GM21381 (cell line): ENCODE measurements at regions not wholly inside any gene's neighbourhood (a gene's known extent, or its start where the extent isn't known, plus 50 kb on each side); places are given as distances from the start of the nearest gene placed in this dataset.
"Not testable (repeated sequence)": the region's sequence is repeated elsewhere in the genome, so short reads cannot be mapped to it uniquely, and the experiment has no call there.

Source experiments
- ATAC-seq: cut with Tn5 transposase; IDR thresholded peaks from one replicate; pipeline ENCODE4 v1.9.1; 2021; ENCODE audit warnings: mild to moderate bottlenecking, moderate library complexity; ENCODE audit not compliant: unreplicated experiment

GRCh38 chr6:74070711-74071110 lies 374.7 kb downstream of the CD109 start:
- no peak for ATAC-seq

GRCh38 chr6:74070091-74070490 lies 374.1 kb downstream of the CD109 start:
- ATAC-seq = no peak

GRCh38 chr6:74069089-74069581 lies 373.1 kb downstream of the CD109 start:
- ATAC-seq = no peak

GRCh38 chr6:74066168-74066871 lies 370.3 kb downstream of the CD109 start:
- ATAC-seq = no peak

GRCh38 chr6:74065705-74066104 lies 369.7 kb downstream of the CD109 start:
- no peak for ATAC-seq

GRCh38 chr6:74063391-74063790 lies 367.4 kb downstream of the CD109 start:
- ATAC-seq = no peak

- ATAC-seq = no peak
Measured at GRCh38 chr6:74061201-74061600, 365.2 kb downstream of the CD109 start.

- no peak for ATAC-seq
Measured at GRCh38 chr6:74060354-74060753, 364.4 kb downstream of the CD109 start.

GRCh38 chr6:74058606-74059005 lies 362.6 kb downstream of the CD109 start:
- no peak for ATAC-seq

GRCh38 chr6:74057326-74057725 lies 361.3 kb downstream of the CD109 start:
- no peak for ATAC-seq

- ATAC-seq = no peak
Measured at GRCh38 chr6:74054190-74054589, 358.2 kb downstream of the CD109 start.

- ATAC-seq = no peak
Measured at GRCh38 chr6:74050921-74051320, 354.9 kb downstream of the CD109 start.

GRCh38 chr6:74048387-74048786 lies 352.4 kb downstream of the CD109 start:
- ATAC-seq = no peak

GRCh38 chr6:74044417-74045096 lies 348.6 kb downstream of the CD109 start:
- no peak for ATAC-seq

- ATAC-seq = no peak
Measured at GRCh38 chr6:74041420-74041819, 345.4 kb downstream of the CD109 start.

GRCh38 chr6:74018825-74019224 lies 322.8 kb downstream of the CD109 start:
- ATAC-seq = no peak

GRCh38 chr6:74015427-74015826 lies 319.4 kb downstream of the CD109 start:
- ATAC-seq = no peak

- ATAC-seq = no peak
Measured at GRCh38 chr6:74000666-74001490, 304.9 kb downstream of the CD109 start.

GRCh38 chr6:73990609-73991238 lies 294.7 kb downstream of the CD109 start:
- ATAC-seq = not testable (repeated sequence)

- ATAC-seq = no peak
Measured at GRCh38 chr6:73989428-73989827, 293.4 kb downstream of the CD109 start.

GRCh38 chr6:73985891-73986290 lies 289.9 kb downstream of the CD109 start:
- ATAC-seq = no peak
